H1 (cell line): ENCODE measurements at regions not wholly inside any gene's neighbourhood (a gene's known extent, or its start where the extent isn't known, plus 50 kb on each side); places are given as distances from the start of the nearest gene placed in this dataset.

Experiments used
- CTCF ChIA-PET: fragments of 300-600 bp; sonication (Branson Sonifier 250); formaldehyde crosslinking; loops from one replicate; lab custom pipeline; 2021; ENCODE audit not compliant: partially characterized antibody; lab: Charles Lee
- POLR2A ChIA-PET: fragments of 300-600 bp; sonication (Branson Sonifier 250); formaldehyde crosslinking; loops from one replicate; lab custom pipeline; 2021; ENCODE audit warnings: inconsistent platforms; ENCODE audit not compliant: partially characterized antibody; lab: Charles Lee
- DNase-seq, 2 experiments: peaks; one replicate each; pipeline versions ENCODE4 v3.0.0 to v3.0.0-alpha.2; 2010 to 2022; ENCODE audit warnings: low spot score in 2 of 2, low read depth in 1 of 2, mixed read lengths in 1 of 2
- FAIRE-seq: peaks from 2 replicates; lab custom pipeline; 2011; peaks lifted over from hg19 to GRCh38; lab: Jason Lieb, UNC
- H2AFZ ChIP-seq: 2 replicates; pipeline ENCODE4 v1.8.1; 2012; ENCODE audit warnings: low read length, inconsistent platforms
- H2AK5ac ChIP-seq: 2 replicates; pipeline ENCODE4 v1.6.1; 2013; ENCODE audit warnings: low read depth, low read length
- H2BK120ac ChIP-seq: replicated peaks from 2 replicates; pipeline ENCODE3; 2013; ENCODE audit warnings: low read depth, low read length, inconsistent platforms
- H2BK12ac ChIP-seq: 2 replicates; pipeline ENCODE4 v1.6.1; 2013; ENCODE audit warnings: low read depth, low read length
- H2BK15ac ChIP-seq: 2 replicates; pipeline ENCODE4 v1.6.1; 2013; ENCODE audit warnings: low read length
- H2BK20ac ChIP-seq: 2 replicates; pipeline ENCODE4 v1.6.1; 2013; ENCODE audit warnings: low read length
- H2BK5ac ChIP-seq: 2 replicates; pipeline ENCODE4 v1.6.1; 2013; ENCODE audit warnings: low read depth, low read length
- H3K14ac ChIP-seq: 2 replicates; pipeline ENCODE4 v1.6.1; 2013; ENCODE audit warnings: inconsistent platforms; ENCODE audit not compliant: insufficient read length
- H3K18ac ChIP-seq: 2 replicates; pipeline ENCODE4 v1.6.1; 2013; ENCODE audit warnings: low read length; ENCODE audit errors: extremely low read depth
- H3K23ac ChIP-seq: 2 replicates; pipeline ENCODE4 v1.6.1; 2013; ENCODE audit warnings: inconsistent platforms; ENCODE audit not compliant: insufficient read length
- H3K23me2 ChIP-seq: 2 replicates; pipeline ENCODE4 v1.6.1; 2013; ENCODE audit warnings: low read depth, low read length
- H3K27ac ChIP-seq: 2 replicates; pipeline ENCODE4 v1.6.1; 2011; ENCODE audit warnings: low read depth, low read length, inconsistent platforms
- H3K27me3 ChIP-seq, 4 experiments: replicated peaks in 1 of 4; 1 replicate in 1 of 4; 2 replicates in 3 of 4; pipeline versions ENCODE4 v1.6.1 to v1.8.1; 2011 to 2013; ENCODE audit warnings: low read length in 3 of 4, mild to moderate bottlenecking in 3 of 4, inconsistent platforms in 2 of 4, mixed read lengths in 2 of 4, moderate library complexity in 1 of 4; ENCODE audit not compliant: control insufficient read depth in 3 of 4, insufficient read depth in 3 of 4; ENCODE audit errors: extremely low read depth in 1 of 4
- H3K36me3 ChIP-seq, 4 experiments: 2 replicates each; pipeline versions ENCODE4 v1.6.1 to v1.8.1; 2011 to 2013; ENCODE audit warnings: mild to moderate bottlenecking in 4 of 4, low read length in 3 of 4, moderate library complexity in 2 of 4, control low read depth in 1 of 4, inconsistent platforms in 1 of 4; ENCODE audit not compliant: insufficient read depth in 4 of 4, control insufficient read depth in 2 of 4
- H3K4ac ChIP-seq: replicated peaks from 2 replicates; pipeline ENCODE3; 2013; ENCODE audit warnings: low read length, low read depth, mixed read lengths, inconsistent platforms; ENCODE audit not compliant: insufficient read length
- H3K4me1 ChIP-seq, 4 experiments: replicated peaks in 1 of 4; 1 replicate in 1 of 4; 2 replicates in 3 of 4; pipeline versions ENCODE4 v1.6.1 to v1.8.1; 2011 to 2013; ENCODE audit warnings: low read length in 3 of 4, inconsistent platforms in 2 of 4, mixed read lengths in 1 of 4; ENCODE audit not compliant: insufficient read depth in 4 of 4, control insufficient read depth in 3 of 4
- H3K4me2 ChIP-seq, 2 experiments: 2 replicates each; pipeline versions ENCODE4 v1.6.1 to v1.8.1; 2011 to 2013; ENCODE audit warnings: low read depth in 2 of 2, low read length in 2 of 2, control low read depth in 1 of 2, inconsistent platforms in 1 of 2, mild to moderate bottlenecking in 1 of 2; ENCODE audit not compliant: insufficient read depth in 1 of 2
- H3K4me3 ChIP-seq, 4 experiments: fragments of 200-600, 300-600 bp in 1 of 4; sonication (generic), shearing (Covaris generic), sonication (Bioruptor Twin) in 1 of 4; 2 replicates each; pipeline versions ENCODE4 v1.5.1 to v1.8.1; 2011 to 2016; ENCODE audit warnings: low read length in 4 of 4, low read depth in 3 of 4, control low read depth in 2 of 4, inconsistent platforms in 2 of 4, mild to moderate bottlenecking in 2 of 4, mixed read lengths in 1 of 4, moderate library complexity in 1 of 4; ENCODE audit not compliant: insufficient read depth in 2 of 4; ENCODE audit errors: extremely low read depth in 1 of 4
- H3K56ac ChIP-seq: replicated peaks from 2 replicates; pipeline ENCODE3; 2013; ENCODE audit warnings: low read depth, mild to moderate bottlenecking, mixed read lengths, low read length, inconsistent platforms; ENCODE audit not compliant: insufficient read length
- H3K79me1 ChIP-seq: 2 replicates; pipeline ENCODE4 v1.6.1; 2013; ENCODE audit warnings: low read depth, low read length, control low read depth
- H3K79me2 ChIP-seq, 2 experiments: 2 replicates each; pipeline versions ENCODE4 v1.6.1 to v1.8.1; 2012 to 2013; ENCODE audit warnings: low read length in 2 of 2, mild to moderate bottlenecking in 2 of 2, inconsistent platforms in 1 of 2; ENCODE audit not compliant: insufficient read depth in 2 of 2, control insufficient read depth in 1 of 2
- H3K9ac ChIP-seq, 4 experiments: replicated peaks in 1 of 4; 1 replicate in 1 of 4; 2 replicates in 3 of 4; pipeline versions ENCODE4 v1.6.1 to v1.8.1; 2011 to 2013; ENCODE audit warnings: low read depth in 3 of 4, low read length in 3 of 4, control low read depth in 2 of 4, mild to moderate bottlenecking in 2 of 4, moderate library complexity in 2 of 4, inconsistent platforms in 1 of 4; ENCODE audit errors: extremely low read depth in 1 of 4
- H3K9me3 ChIP-seq, 2 experiments: 2 replicates each; pipeline versions ENCODE4 v1.6.1 to v1.8.1; 2012 to 2013; ENCODE audit warnings: mild to moderate bottlenecking in 2 of 2, moderate library complexity in 2 of 2, control low read depth in 1 of 2, inconsistent platforms in 1 of 2, low read depth in 1 of 2, low read length in 1 of 2, mixed read lengths in 1 of 2; ENCODE audit not compliant: insufficient read depth in 2 of 2
- H4K20me1 ChIP-seq, 2 experiments: replicated peaks in 1 of 2; 2 replicates each; pipeline versions ENCODE3 to v1.8.1; 2011 to 2013; ENCODE audit warnings: inconsistent platforms in 2 of 2, low read length in 2 of 2, mild to moderate bottlenecking in 1 of 2; ENCODE audit not compliant: insufficient read depth in 2 of 2, control insufficient read depth in 1 of 2
- H4K5ac ChIP-seq: 2 replicates; pipeline ENCODE4 v1.6.1; 2013; ENCODE audit warnings: low read length, low read depth, mixed read lengths, inconsistent platforms; ENCODE audit not compliant: insufficient read length
- H4K8ac ChIP-seq: 2 replicates; pipeline ENCODE4 v1.8.0; 2013; ENCODE audit warnings: mild to moderate bottlenecking, moderate library complexity, low read length, inconsistent platforms; ENCODE audit not compliant: insufficient read depth; ENCODE audit errors: extremely low read depth
- H4K91ac ChIP-seq: replicated peaks from 2 replicates; pipeline ENCODE3; 2013; ENCODE audit warnings: low read length, mixed read lengths, inconsistent platforms; ENCODE audit not compliant: insufficient read length
- BRCA1 ChIP-seq: IDR thresholded peaks from 2 replicates; pipeline ENCODE4 v1.6.1; 2012; ENCODE audit warnings: low read depth, low read length, improper control_type of control experiment
- CHD1 ChIP-seq: IDR thresholded peaks from 2 replicates; pipeline ENCODE4 v1.6.1; 2012; ENCODE audit warnings: low read depth, low read length, improper control_type of control experiment
- GABPA ChIP-seq: IDR thresholded peaks from 2 replicates; pipeline ENCODE4 v1.6.1; 2011; ENCODE audit warnings: mild to moderate bottlenecking, low read length, moderate library complexity, borderline replicate concordance; ENCODE audit not compliant: insufficient read depth
- HDAC2 ChIP-seq, 2 experiments: fragments of 300-600 bp in 1 of 2; sonication (generic) in 1 of 2; IDR thresholded peaks; 2 replicates each; pipeline ENCODE4 v1.6.1; 2011 to 2012; ENCODE audit warnings: low read depth in 2 of 2, low read length in 2 of 2, mild to moderate bottlenecking in 2 of 2, moderate library complexity in 2 of 2, borderline replicate concordance in 1 of 2, inconsistent platforms in 1 of 2
- JUN ChIP-seq: IDR thresholded peaks from 2 replicates; pipeline ENCODE4 v1.6.1; 2011; ENCODE audit warnings: low read depth, mild to moderate bottlenecking, improper control_type of control experiment, low read length
- NANOG ChIP-seq: IDR thresholded peaks from 2 replicates; pipeline ENCODE4 v1.6.1; 2011; ENCODE audit warnings: low read length, low read depth, mild to moderate bottlenecking, inconsistent platforms; ENCODE audit not compliant: insufficient read depth, poor library complexity, severe bottlenecking
- RXRA ChIP-seq: IDR thresholded peaks from 2 replicates; pipeline ENCODE4 v1.6.1; 2011; ENCODE audit warnings: low read depth, mild to moderate bottlenecking, low read length, moderate library complexity; ENCODE audit not compliant: insufficient read depth
- SIRT6 ChIP-seq: IDR thresholded peaks from one replicate; pipeline ENCODE4 v1.7.1; 2012; ENCODE audit warnings: low read length, inconsistent platforms
- SP1 ChIP-seq: IDR thresholded peaks from 2 replicates; pipeline ENCODE4 v1.6.1; 2011; ENCODE audit warnings: low read depth, low read length
- SRF ChIP-seq: IDR thresholded peaks from 2 replicates; pipeline ENCODE4 v1.6.1; 2011; ENCODE audit warnings: mild to moderate bottlenecking, low read depth, low read length, moderate library complexity
- TAF1 ChIP-seq: IDR thresholded peaks from 2 replicates; pipeline ENCODE4 v1.6.1; 2011; ENCODE audit warnings: mild to moderate bottlenecking, low read depth, low read length
- TCF12 ChIP-seq: IDR thresholded peaks from 2 replicates; pipeline ENCODE4 v1.6.1; 2011; ENCODE audit warnings: low read depth, mild to moderate bottlenecking, low read length
- WGBS, 2 experiments: shearing (Covaris generic) in 1 of 2; methylation state at CpG; one replicate each; pipeline versions ENCODE4 v1.1.6 to v1.1.7; 2013 to 2015; ENCODE audit warnings: low lambda C conversion rate in 2 of 2, mixed read lengths in 2 of 2, inconsistent platforms in 1 of 2, low coverage in 1 of 2, missing lambda C conversion rate in 1 of 2; ENCODE audit not compliant: insufficient replicate concordance in 2 of 2, insufficient coverage in 1 of 2, insufficient read length in 1 of 2; ENCODE audit errors: extremely low coverage in 1 of 2, missing lambda C conversion rate in 1 of 2; 5-methylcytosine and 5-hydroxymethylcytosine counted together
- TF ChIP-seq, protein P1 (sequence below): IDR thresholded peaks from 2 replicates; pipeline ENCODE4 v1.6.1; 2012; ENCODE audit warnings: inconsistent platforms
- TF ChIP-seq, protein P2 (sequence below): IDR thresholded peaks from 2 replicates; pipeline ENCODE4 v1.6.1; 2012; ENCODE audit warnings: inconsistent platforms

DNA sequence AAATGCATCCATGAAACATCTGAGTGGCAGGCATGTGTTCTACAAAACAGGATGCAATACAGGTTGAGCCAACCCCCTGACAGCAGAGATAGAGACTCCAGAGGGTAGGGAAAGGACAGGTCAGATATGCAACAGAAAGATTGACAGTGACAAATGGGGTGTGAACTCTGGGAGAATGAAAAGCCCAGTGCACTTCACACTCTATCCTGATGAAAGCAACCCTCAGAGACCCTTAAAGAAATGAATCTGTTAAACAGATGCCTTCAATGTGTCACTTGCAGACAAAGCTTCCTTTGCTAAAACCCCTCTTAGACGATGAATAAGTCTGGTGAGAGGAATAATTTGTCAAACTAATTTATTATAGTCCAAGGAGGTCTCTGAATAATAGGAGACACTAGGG lies 89.9 kb downstream of the RFPL4B start:
- Histone ChIP-seq H4K5ac (no peak overlapping the region), H3K23ac (no peak overlapping the region), H3K27me3 (no peaks in the 10 kb centered on the region), H3K36me3 (no peaks in the 10 kb centered on the region), H2BK12ac (no peak overlapping the region), H2AFZ (no peak overlapping the region), H3K23me2 (no peaks in the 10 kb centered on the region), H3K4me1 (no peaks in the 10 kb centered on the region), H3K9me3 (no peaks in the 10 kb centered on the region), H3K79me2 (no peaks in the 10 kb centered on the region), H2BK120ac (no peak overlapping the region), H2BK20ac (no peak overlapping the region), H3K9ac (no peak overlapping the region), H3K27ac (no peak overlapping the region), H2BK15ac (no peak overlapping the region), H4K8ac (no peak overlapping the region), H4K20me1 (no peaks in the 10 kb centered on the region), H3K79me1 (no peaks in the 10 kb centered on the region), H3K4ac (no peak overlapping the region), H3K14ac (no peak overlapping the region), H2BK5ac (no peak overlapping the region), H3K56ac (no peak overlapping the region), H3K18ac (no peak overlapping the region), H4K91ac (no peak overlapping the region), H2AK5ac (no peak overlapping the region), H3K4me2 (no peak overlapping the region), H3K4me3 (no peak overlapping the region)
- POLR2A ChIA-PET: no interaction called here
- CTCF ChIA-PET: interaction anchor here (1.5 kb wide), 1 partner anchor 17 kb away, joined by 4 read pairs; no protein-coding TSS in a partner anchor
- 94% methylated on average over 1 of the region's 1 CpG; no CpG with 5 or more reads in 1 of the 2 experiments for WGBS, 2 experiments
- FAIRE-seq: no peak
- DNase-seq: no peak
- TF ChIP-seq, protein P1, sequence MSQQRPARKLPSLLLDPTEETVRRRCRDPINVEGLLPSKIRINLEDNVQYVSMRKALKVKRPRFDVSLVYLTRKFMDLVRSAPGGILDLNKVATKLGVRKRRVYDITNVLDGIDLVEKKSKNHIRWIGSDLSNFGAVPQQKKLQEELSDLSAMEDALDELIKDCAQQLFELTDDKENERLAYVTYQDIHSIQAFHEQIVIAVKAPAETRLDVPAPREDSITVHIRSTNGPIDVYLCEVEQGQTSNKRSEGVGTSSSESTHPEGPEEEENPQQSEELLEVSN: no peak
- TF ChIP-seq RXRA: no peak
- TF ChIP-seq NANOG: no peak
- no peak for TF ChIP-seq CHD1
- TF ChIP-seq JUN: no peak
- no peak for TF ChIP-seq BRCA1
- no peak for TF ChIP-seq SIRT6
- TF ChIP-seq SP1: no peak
- TF ChIP-seq, protein P2, sequence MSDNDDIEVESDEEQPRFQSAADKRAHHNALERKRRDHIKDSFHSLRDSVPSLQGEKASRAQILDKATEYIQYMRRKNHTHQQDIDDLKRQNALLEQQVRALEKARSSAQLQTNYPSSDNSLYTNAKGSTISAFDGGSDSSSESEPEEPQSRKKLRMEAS: no peak
- no peak for TF ChIP-seq TAF1
- TF ChIP-seq GABPA: no peak
- no peak for TF ChIP-seq TCF12
- TF ChIP-seq SRF: no peak
- TF ChIP-seq HDAC2 (IDR thresholded peaks at IDR 0.05; ENCODE audit: borderline replicate concordance in 1 of 2, low read depth in 2 of 2, low read length in 2 of 2): no peak
